Keratinocyte (primary cell): ENCODE measurements at regions not wholly inside any gene's neighbourhood (a gene's known extent, or its start where the extent isn't known, plus 50 kb on each side); places are given as distances from the start of the nearest gene placed in this dataset.

Source experiments
- DNase-seq: peaks from one replicate; pipeline ENCODE4 v3.0.0-alpha.2; 2011; ENCODE audit warnings: low read depth, missing footprints, low spot score
- FAIRE-seq: peaks from 2 replicates; lab custom pipeline; 2011; peaks lifted over from hg19 to GRCh38; lab: Jason Lieb, UNC
- H2AFZ ChIP-seq: 2 replicates; pipeline ENCODE4 v1.6.0; 2012; ENCODE audit warnings: low read length, control low read depth, inconsistent platforms; ENCODE audit not compliant: control insufficient read depth
- H3K27ac ChIP-seq: 2 replicates; pipeline ENCODE4 v1.5.1; 2011; ENCODE audit warnings: low read length; ENCODE audit not compliant: control insufficient read depth, insufficient read depth
- H3K27me3 ChIP-seq: 3 replicates; pipeline ENCODE4 v1.6.0; 2011; ENCODE audit warnings: low read length; ENCODE audit not compliant: control insufficient read depth, insufficient read depth; ENCODE audit errors: extremely low read depth
- H3K36me3 ChIP-seq, 2 experiments: 2 replicates in 1 of 2; 3 replicates in 1 of 2; pipeline ENCODE4 v1.5.1; 2011; ENCODE audit warnings: low read length in 2 of 2, mild to moderate bottlenecking in 1 of 2; ENCODE audit not compliant: control insufficient read depth in 2 of 2, insufficient read depth in 2 of 2; ENCODE audit errors: extremely low read depth in 1 of 2
- H3K4me1 ChIP-seq: 3 replicates; pipeline ENCODE4 v1.5.1; 2011; ENCODE audit warnings: low read length; ENCODE audit not compliant: control insufficient read depth, insufficient read depth; ENCODE audit errors: extremely low read depth
- H3K4me2 ChIP-seq: 3 replicates; pipeline ENCODE4 v1.6.0; 2011; ENCODE audit warnings: low read depth, low read length; ENCODE audit not compliant: control insufficient read depth, insufficient read depth; ENCODE audit errors: extremely low read depth
- H3K4me3 ChIP-seq, 3 experiments: fragments of 200-600 bp in 1 of 3; sonication (generic) in 1 of 3; 2 replicates in 2 of 3; 3 replicates in 1 of 3; pipeline ENCODE4 v1.5.1; 2011 to 2016; ENCODE audit warnings: low read length in 3 of 3, mild to moderate bottlenecking in 3 of 3, control low read depth in 2 of 3, inconsistent platforms in 1 of 3, low read depth in 1 of 3, mixed read lengths in 1 of 3, mixed run types in 1 of 3, moderate library complexity in 1 of 3; ENCODE audit not compliant: control insufficient read depth in 2 of 3, insufficient read depth in 2 of 3; ENCODE audit errors: extremely low read depth in 1 of 3
- H3K79me2 ChIP-seq: 2 replicates; pipeline ENCODE4 v1.6.0; 2012; ENCODE audit warnings: low read length; ENCODE audit not compliant: control insufficient read depth, insufficient read depth
- H3K9ac ChIP-seq: 3 replicates; pipeline ENCODE4 v1.6.0; 2011; ENCODE audit warnings: low read length; ENCODE audit not compliant: control insufficient read depth, insufficient read depth; ENCODE audit errors: extremely low read depth
- H3K9me1 ChIP-seq: 3 replicates; pipeline ENCODE4 v1.6.0; 2011; ENCODE audit warnings: low read length; ENCODE audit not compliant: control insufficient read depth, insufficient read depth; ENCODE audit errors: extremely low read depth
- H3K9me3 ChIP-seq: 2 replicates; pipeline ENCODE4 v1.5.1; 2012; ENCODE audit warnings: low read depth, low read length; ENCODE audit not compliant: control insufficient read depth
- H4K20me1 ChIP-seq: 3 replicates; pipeline ENCODE4 v1.6.0; 2011; ENCODE audit warnings: low read length; ENCODE audit not compliant: control insufficient read depth, insufficient read depth; ENCODE audit errors: extremely low read depth
- CTCF ChIP-seq, 3 experiments: IDR thresholded peaks in 1 of 3; conservative IDR thresholded peaks in 1 of 3; optimal IDR thresholded peaks in 1 of 3; 2 replicates in 2 of 3; 3 replicates in 1 of 3; pipeline versions ENCODE3 to v1.5.1; 2011; ENCODE audit warnings: low read length in 3 of 3, mild to moderate bottlenecking in 3 of 3, moderate library complexity in 2 of 3, control low read depth in 1 of 3, inconsistent platforms in 1 of 3; ENCODE audit not compliant: insufficient read depth in 2 of 3; ENCODE audit errors: extremely low read depth in 1 of 3
- EZH2 ChIP-seq: IDR thresholded peaks from one replicate; pipeline ENCODE4 v1.6.1; 2012; ENCODE audit warnings: inconsistent platforms, mild to moderate bottlenecking, low read length, moderate library complexity
- dilution Hi-C: fragments of 300-500 bp; cut with MboI; formaldehyde crosslinking; loops from one replicate; pipeline ENCODE4 v1.7.0; 2020; ENCODE audit warnings: low sequenced_read_pairs; ENCODE audit not compliant: extremely low pct_ligation_motif_present

DNA sequence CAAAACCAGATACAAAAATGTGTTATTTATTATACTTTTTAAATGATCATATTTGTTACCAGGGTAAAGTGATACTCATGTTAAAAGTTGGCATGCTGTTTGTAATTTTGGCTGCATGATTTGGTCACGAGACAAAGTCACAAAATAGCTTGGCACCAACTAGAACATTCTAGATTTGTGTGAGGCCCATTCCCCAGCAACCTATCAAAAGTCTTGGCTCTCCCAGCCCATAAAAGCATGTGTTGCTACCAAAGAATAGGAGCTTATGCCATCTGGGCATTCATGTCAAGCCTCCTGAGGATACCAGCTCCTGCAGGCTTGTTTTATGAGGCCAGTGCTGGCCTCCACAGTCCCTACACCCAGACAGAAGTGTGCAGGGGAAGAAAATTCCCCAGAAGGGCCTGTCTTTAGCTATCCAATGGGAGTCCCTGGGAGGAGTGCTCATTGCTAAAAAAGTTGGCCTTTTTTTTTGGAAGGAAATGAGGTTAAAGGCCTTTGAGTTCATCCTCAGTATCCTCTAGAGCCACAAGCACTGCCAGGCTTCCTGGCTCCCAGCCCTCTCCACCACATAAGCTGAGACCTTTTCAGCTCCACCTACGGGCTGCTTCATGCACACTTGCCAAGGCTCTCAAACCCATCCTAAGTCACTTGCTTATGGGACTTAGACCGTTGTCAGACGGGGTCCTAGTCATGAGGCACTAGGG lies 211.9 kb upstream of the EOLA2 start:
- no peak for TF ChIP-seq CTCF (optimal IDR thresholded peaks at IDR 0.05 in 1 of 3, IDR thresholded peaks at IDR 0.05 in 1 of 3, conservative IDR thresholded peaks at IDR 0.05 in 1 of 3; ENCODE audit: extremely low read depth in 1 of 3, insufficient read depth in 2 of 3, low read length in 3 of 3)
- TF ChIP-seq EZH2: no peak
- H3K27ac ChIP-seq: no peak overlapping the region
- H3K27me3 ChIP-seq: no peaks in the 10 kb centered on the region
- no peaks in the 10 kb centered on the region for H4K20me1 ChIP-seq
- H3K4me3 ChIP-seq: no peak overlapping the region
- no peaks in the 10 kb centered on the region for H3K9me3 ChIP-seq
- H3K4me2 ChIP-seq: no peak overlapping the region
- dilution Hi-C loops: no loop called here
- no peak overlapping the region for H2AFZ ChIP-seq
- H3K79me2 ChIP-seq: no peaks in the 10 kb centered on the region
- DNase-seq (no peak), FAIRE-seq (no peak)
- H3K36me3 ChIP-seq: no peaks in the 10 kb centered on the region
- no peaks in the 10 kb centered on the region for H3K4me1 ChIP-seq
- no peaks in the 10 kb centered on the region for H3K9me1 ChIP-seq
- H3K9ac ChIP-seq: no peak overlapping the region

- FAIRE-seq (no peak), DNase-seq (no peak)
- H3K4me2 ChIP-seq: no peak overlapping the region
Observed at GRCh38 chrX:150150780-150151125, 212.4 kb upstream of the MAMLD1 start.

More at GRCh38 chrX:150150780-150151125, 212.4 kb upstream of the MAMLD1 start:
- no peaks in the 10 kb centered on the region for H3K36me3 ChIP-seq
- TF ChIP-seq CTCF (optimal IDR thresholded peaks at IDR 0.05 in 1 of 3, IDR thresholded peaks at IDR 0.05 in 1 of 3, conservative IDR thresholded peaks at IDR 0.05 in 1 of 3; ENCODE audit: extremely low read depth in 1 of 3, insufficient read depth in 2 of 3, low read length in 3 of 3): no peak
- no peak for TF ChIP-seq EZH2
- no peak overlapping the region for H3K9ac ChIP-seq
- H3K4me3 ChIP-seq: no peak overlapping the region
- no peaks in the 10 kb centered on the region for H4K20me1 ChIP-seq
- H3K27ac ChIP-seq: no peak overlapping the region
- no peaks in the 10 kb centered on the region for H3K9me1 ChIP-seq
- no peaks in the 10 kb centered on the region for H3K9me3 ChIP-seq
- dilution Hi-C loops: no loop called here
- no peaks in the 10 kb centered on the region for H3K4me1 ChIP-seq
- no peak overlapping the region for H2AFZ ChIP-seq
- H3K27me3 ChIP-seq: no peaks in the 10 kb centered on the region
- H3K79me2 ChIP-seq: no peaks in the 10 kb centered on the region
